Thyroid gland (tissue), 4 donors: ENCODE measurements at regions not wholly inside any gene's neighbourhood (a gene's known extent, or its start where the extent isn't known, plus 50 kb on each side); places are given as distances from the start of the nearest gene placed in this dataset.

Source experiments
- CTCF ChIP-seq, 6 experiments: fragments of 200-600 bp in 3 of 6; fragments of 450-650 bp in 3 of 6; sonication (generic) in 3 of 6; IDR thresholded peaks; one replicate each; pipeline ENCODE4 v1.5.1; 2016 to 2019; ENCODE audit warnings: antibody characterized with exemption in 6 of 6, mild to moderate bottlenecking in 2 of 6, inconsistent platforms in 1 of 6, moderate library complexity in 1 of 6
- POLR2A ChIP-seq, 2 donors: fragments of 450-650 bp; IDR thresholded peaks; one replicate each; pipeline ENCODE4 v1.6.1; 2017; ENCODE audit warnings: antibody characterized with exemption in 2 of 2, mild to moderate bottlenecking in 2 of 2, moderate library complexity in 1 of 2

- no peak for TF ChIP-seq CTCF (IDR thresholded peaks at IDR 0.05)
- TF ChIP-seq POLR2A (IDR thresholded peaks at IDR 0.05) = no peak
These were observed 184.5 kb upstream of the TMPRSS15 start for GRCh38 chr21:18588001-18588662.
